Superior temporal gyrus (tissue), 1 donor: ENCODE measurements at regions not wholly inside any gene's neighbourhood (a gene's known extent, or its start where the extent isn't known, plus 50 kb on each side); places are given as distances from the start of the nearest gene placed in this dataset.
"Not testable (repeated sequence)": the region's sequence is repeated elsewhere in the genome, so short reads cannot be mapped to it uniquely, and the experiment has no call there.

Experiments used
- DNase-seq: peaks from one replicate; pipeline ENCODE4 v3.0.0-alpha.2; 2016; ENCODE audit errors: extremely low spot score

- DNase-seq, result no peak
Observed at GRCh38 chr6:167735084-167735950, 91.4 kb upstream of the AFDN start.

GRCh38 chr6:167735951-167736288 lies 90.8 kb upstream of the AFDN start:
- no peak for DNase-seq

- DNase-seq, result no peak
Observed at GRCh38 chr6:167736486-167737204, 90.1 kb upstream of the AFDN start.

GRCh38 chr6:167737205-167737830 lies 89.4 kb upstream of the AFDN start:
- no peak for DNase-seq

- DNase-seq, result no peak
Observed at GRCh38 chr6:167738386-167738785, 88.3 kb upstream of the AFDN start.

GRCh38 chr6:167739721-167740475 lies 86.8 kb upstream of the AFDN start:
- no peak for DNase-seq

- DNase-seq, result no peak
Observed at GRCh38 chr6:167742719-167743303, 83.9 kb upstream of the AFDN start.

- DNase-seq, result no peak
Observed at GRCh38 chr6:167744681-167745669, 81.7 kb upstream of the AFDN start.

- DNase-seq, result no peak
Observed at GRCh38 chr6:167745670-167746389, 80.9 kb upstream of the AFDN start.

GRCh38 chr6:167746390-167746907 lies 80.3 kb upstream of the AFDN start:
- no peak for DNase-seq

GRCh38 chr6:167746975-167747374 lies 79.7 kb upstream of the AFDN start:
- no peak for DNase-seq

GRCh38 chr6:167747645-167748044 lies 79.1 kb upstream of the AFDN start:
- no peak for DNase-seq

- no peak for DNase-seq
Observed at GRCh38 chr6:167748046-167748445, 78.7 kb upstream of the AFDN start.

GRCh38 chr6:167748458-167749379 lies 78.0 kb upstream of the AFDN start:
- no peak for DNase-seq

GRCh38 chr6:167750956-167751358 lies 75.8 kb upstream of the AFDN start:
- DNase-seq, result peak; percentile 45

GRCh38 chr6:167751579-167752115 lies 75.1 kb upstream of the AFDN start:
- no peak for DNase-seq

GRCh38 chr6:167753281-167753680 lies 73.4 kb upstream of the AFDN start:
- DNase-seq, result not testable (repeated sequence)

- DNase-seq, result no peak
Observed at GRCh38 chr6:167754691-167755090, 72.0 kb upstream of the AFDN start.
